ENCODE measurements at regions not wholly inside any gene's neighbourhood (a gene's known extent, or its start where the extent isn't known, plus 50 kb on each side); places are given as distances from the start of the nearest gene placed in this dataset.

- TF ChIP-seq CTCF (IDR thresholded peaks at IDR 0.05; ENCODE audit: low read depth, low read length, missing input control) (no peak), GABPA (IDR thresholded peaks at IDR 0.05 in 1 of 2, conservative IDR thresholded peaks at IDR 0.05 in 1 of 2) (no peak), JUND (IDR thresholded peaks at IDR 0.05) (no peak), HNF4G (IDR thresholded peaks at IDR 0.05) (no peak), RXRA (IDR thresholded peaks at IDR 0.05) (no peak)
- TF ChIP-seq, protein P1, sequence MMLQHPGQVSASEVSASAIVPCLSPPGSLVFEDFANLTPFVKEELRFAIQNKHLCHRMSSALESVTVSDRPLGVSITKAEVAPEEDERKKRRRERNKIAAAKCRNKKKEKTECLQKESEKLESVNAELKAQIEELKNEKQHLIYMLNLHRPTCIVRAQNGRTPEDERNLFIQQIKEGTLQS (IDR thresholded peaks at IDR 0.05), result no peak
- TF ChIP-seq, protein P2, sequence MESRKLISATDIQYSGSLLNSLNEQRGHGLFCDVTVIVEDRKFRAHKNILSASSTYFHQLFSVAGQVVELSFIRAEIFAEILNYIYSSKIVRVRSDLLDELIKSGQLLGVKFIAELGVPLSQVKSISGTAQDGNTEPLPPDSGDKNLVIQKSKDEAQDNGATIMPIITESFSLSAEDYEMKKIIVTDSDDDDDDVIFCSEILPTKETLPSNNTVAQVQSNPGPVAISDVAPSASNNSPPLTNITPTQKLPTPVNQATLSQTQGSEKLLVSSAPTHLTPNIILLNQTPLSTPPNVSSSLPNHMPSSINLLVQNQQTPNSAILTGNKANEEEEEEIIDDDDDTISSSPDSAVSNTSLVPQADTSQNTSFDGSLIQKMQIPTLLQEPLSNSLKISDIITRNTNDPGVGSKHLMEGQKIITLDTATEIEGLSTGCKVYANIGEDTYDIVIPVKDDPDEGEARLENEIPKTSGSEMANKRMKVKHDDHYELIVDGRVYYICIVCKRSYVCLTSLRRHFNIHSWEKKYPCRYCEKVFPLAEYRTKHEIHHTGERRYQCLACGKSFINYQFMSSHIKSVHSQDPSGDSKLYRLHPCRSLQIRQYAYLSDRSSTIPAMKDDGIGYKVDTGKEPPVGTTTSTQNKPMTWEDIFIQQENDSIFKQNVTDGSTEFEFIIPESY (IDR thresholded peaks at IDR 0.05), result no peak
Observed at GRCh38 chr3:59149166-59149565, 99.3 kb upstream of the CFAP20DC start.
